Right lobe of liver (tissue), 6 donors: ENCODE measurements at regions not wholly inside any gene's neighbourhood (a gene's known extent, or its start where the extent isn't known, plus 50 kb on each side); places are given as distances from the start of the nearest gene placed in this dataset.

Experiments used
- ATAC-seq, 4 donors: fragments of 200-7000 bp; cut with Tn5 transposase; one replicate each; pipeline ENCODE4 v1.9.1; 2020; ENCODE audit warnings: mild to moderate bottlenecking in 4 of 4, moderate library complexity in 4 of 4
- DNase-seq, 3 donors: peaks; one replicate each; pipeline ENCODE4 v3.0.0-alpha.2; 2020
- H3K27ac ChIP-seq, 3 donors: fragments of 200-600 bp; one replicate each; pipeline ENCODE4 v1.8.0; 2022
- H3K27me3 ChIP-seq, 2 donors: fragments of 200-600 bp; one replicate each; pipeline ENCODE4 v1.8.0; 2022
- H3K36me3 ChIP-seq, 4 donors: fragments of 200-600 bp; sonication (generic) in 1 of 4; one replicate each; pipeline versions ENCODE4 v1.5.1 to v1.8.0; 2017 to 2022; ENCODE audit warnings: control low read depth in 1 of 4
- H3K4me1 ChIP-seq, 4 donors: fragments of 200-600 bp; sonication (generic) in 1 of 4; one replicate each; pipeline versions ENCODE4 v1.5.1 to v1.8.0; 2017 to 2022; ENCODE audit warnings: control low read depth in 1 of 4
- H3K4me3 ChIP-seq, 3 donors: fragments of 200-600 bp; one replicate each; pipeline ENCODE4 v1.8.0; 2022
- H3K9me3 ChIP-seq, 4 donors: fragments of 200-600 bp; sonication (generic) in 1 of 4; one replicate each; pipeline versions ENCODE4 v1.5.1 to v1.8.0; 2017 to 2022; ENCODE audit warnings: control low read depth in 1 of 4
- POLR2A ChIP-seq: fragments of 450-650 bp; IDR thresholded peaks from one replicate; pipeline ENCODE4 v1.6.1; 2017; ENCODE audit warnings: antibody characterized with exemption, mild to moderate bottlenecking
- WGBS: methylation state at CpG from one replicate; pipeline ENCODE4 v1.1.6; 2018; ENCODE audit warnings: low coverage, low lambda C conversion rate; ENCODE audit not compliant: insufficient coverage; ENCODE audit errors: missing lambda C conversion rate; 5-methylcytosine and 5-hydroxymethylcytosine counted together
- intact Hi-C, 2 donors: fragments of 100-400 bp; cut with DNase I; formaldehyde crosslinking; loops; one replicate each; pipeline versions ENCODE4 v1.11.2 to v1.14.1; 2022
- TF ChIP-seq, protein P1 (sequence below), 4 donors: fragments of 200-600 bp in 3 of 4; fragments of 450-650 bp in 1 of 4; IDR thresholded peaks; one replicate each; pipeline versions ENCODE4 v1.5.1 to v1.8.0; 2016 to 2022; ENCODE audit warnings: antibody characterized with exemption in 4 of 4, mild to moderate bottlenecking in 2 of 4
- donor health status: DM: no; HTN: yes; CAD: no.
- donor health status: DM: no; HTN: no; CAD: no.
- donor health status: DM: no; HTN: no; CAD: no.
- donor health status: DM: no; HTN: yes; CAD: no.
- donor health status: DM: no; HTN: yes; CAD: no.

DNA sequence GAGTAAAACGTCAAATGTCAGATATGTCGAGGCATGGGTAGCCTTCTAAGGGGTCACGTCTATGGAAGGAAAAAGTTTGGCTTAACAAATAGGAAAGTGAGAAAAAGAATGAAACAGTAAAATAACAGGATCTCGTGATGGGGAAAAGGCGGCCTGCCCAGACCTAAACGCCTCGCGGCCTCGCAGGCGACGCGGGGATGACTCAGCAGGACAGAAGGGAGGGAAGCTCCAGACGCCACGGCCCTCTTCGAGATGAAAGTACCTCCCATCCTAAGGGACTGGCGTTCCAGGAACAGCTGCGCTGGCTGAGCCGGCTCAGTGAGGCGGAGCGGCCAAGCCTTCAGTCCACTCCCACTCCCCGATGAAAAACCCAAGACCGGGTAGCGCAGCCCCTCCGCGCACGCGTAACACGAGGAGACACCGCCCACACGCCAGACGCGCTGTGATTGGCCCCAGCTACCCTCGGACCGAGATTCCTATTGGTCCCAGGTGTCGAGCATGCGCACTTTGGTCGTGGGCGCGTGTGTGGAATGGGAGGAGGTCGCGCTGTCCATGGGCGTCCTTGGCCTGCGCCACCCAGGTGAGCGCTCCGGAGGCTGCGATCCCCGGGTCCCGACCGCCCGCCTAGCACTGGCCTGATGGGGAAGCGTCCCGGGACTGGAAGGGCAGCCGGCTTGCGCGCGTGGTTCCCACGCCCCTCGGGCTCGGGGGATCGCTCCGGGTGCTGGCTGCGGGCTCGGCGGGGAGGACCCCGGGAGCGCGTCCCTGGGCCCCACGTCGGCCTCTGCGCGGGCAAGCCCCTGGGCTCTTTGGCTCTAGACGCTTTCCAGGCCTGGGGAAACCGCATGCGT, 588.5 kb downstream of the MTRR start:
- Histone ChIP-seq H3K4me1 (peaks cover 0 to 13% (median 2%) of the 10 kb centered on the region in 4 donors), H3K36me3 (peaks cover 0 to 7% (median 2%) of the 10 kb centered on the region in 4 donors), H3K4me3 (peak overlapping the region; percentile 74 to 91 (median 87)), H3K27ac (peak overlapping the region; percentile 49 to 70 (median 55)), H3K27me3 (no peaks in the 10 kb centered on the region), H3K9me3 (no peaks in the 10 kb centered on the region)
- peak; percentile 48 for TF ChIP-seq POLR2A
- TF ChIP-seq, protein P1, sequence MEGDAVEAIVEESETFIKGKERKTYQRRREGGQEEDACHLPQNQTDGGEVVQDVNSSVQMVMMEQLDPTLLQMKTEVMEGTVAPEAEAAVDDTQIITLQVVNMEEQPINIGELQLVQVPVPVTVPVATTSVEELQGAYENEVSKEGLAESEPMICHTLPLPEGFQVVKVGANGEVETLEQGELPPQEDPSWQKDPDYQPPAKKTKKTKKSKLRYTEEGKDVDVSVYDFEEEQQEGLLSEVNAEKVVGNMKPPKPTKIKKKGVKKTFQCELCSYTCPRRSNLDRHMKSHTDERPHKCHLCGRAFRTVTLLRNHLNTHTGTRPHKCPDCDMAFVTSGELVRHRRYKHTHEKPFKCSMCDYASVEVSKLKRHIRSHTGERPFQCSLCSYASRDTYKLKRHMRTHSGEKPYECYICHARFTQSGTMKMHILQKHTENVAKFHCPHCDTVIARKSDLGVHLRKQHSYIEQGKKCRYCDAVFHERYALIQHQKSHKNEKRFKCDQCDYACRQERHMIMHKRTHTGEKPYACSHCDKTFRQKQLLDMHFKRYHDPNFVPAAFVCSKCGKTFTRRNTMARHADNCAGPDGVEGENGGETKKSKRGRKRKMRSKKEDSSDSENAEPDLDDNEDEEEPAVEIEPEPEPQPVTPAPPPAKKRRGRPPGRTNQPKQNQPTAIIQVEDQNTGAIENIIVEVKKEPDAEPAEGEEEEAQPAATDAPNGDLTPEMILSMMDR (IDR thresholded peaks at IDR 0.05), result no peak
- intact Hi-C loops, result no loop called here
- DNase-seq (peak; percentile 93 to 95 (median 94)), ATAC-seq (peak; percentile 98 to 99 (median 98))
- WGBS, result 46% methylated on average over 37 of the region's 74 CpGs

DNA sequence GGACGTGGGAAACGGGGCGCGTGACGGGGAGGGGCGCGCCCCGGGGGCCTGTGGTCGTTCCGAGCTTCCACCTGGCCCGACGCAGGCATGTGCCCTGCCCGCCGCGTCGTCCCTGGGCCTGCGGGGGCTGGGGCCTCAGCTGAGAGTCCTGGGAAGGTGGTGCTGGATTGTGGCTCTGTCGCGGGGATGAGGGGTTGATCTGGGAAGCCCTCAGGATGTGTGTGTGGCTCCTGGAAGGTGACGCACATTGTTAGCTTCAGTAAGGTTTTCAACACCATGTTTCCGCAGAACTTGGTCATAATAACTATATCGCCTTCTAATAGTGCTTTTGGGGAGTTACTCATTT, 589.1 kb downstream of the MTRR start:
- H3K27me3 ChIP-seq, result no peaks in the 10 kb centered on the region
- no peaks in the 10 kb centered on the region for H3K9me3 ChIP-seq
- ATAC-seq (peak; percentile 20 to 26 (median 24)), DNase-seq (no peak)
- peaks cover 0 to 7% (median 2%) of the 10 kb centered on the region in 4 donors for H3K36me3 ChIP-seq
- WGBS, result 74% methylated on average over 3 of the region's 22 CpGs
- H3K4me1 ChIP-seq, result peaks cover 0 to 13% (median 2%) of the 10 kb centered on the region in 4 donors
- intact Hi-C loops, result no loop called here
- H3K4me3 ChIP-seq, result peak overlapping the region; percentile 74 to 91 (median 87)
- no peak for TF ChIP-seq POLR2A
- TF ChIP-seq, protein P1 (IDR thresholded peaks at IDR 0.05), result no peak
- H3K27ac ChIP-seq, result peak overlapping the region; percentile 19 to 70 (median 55)

DNA sequence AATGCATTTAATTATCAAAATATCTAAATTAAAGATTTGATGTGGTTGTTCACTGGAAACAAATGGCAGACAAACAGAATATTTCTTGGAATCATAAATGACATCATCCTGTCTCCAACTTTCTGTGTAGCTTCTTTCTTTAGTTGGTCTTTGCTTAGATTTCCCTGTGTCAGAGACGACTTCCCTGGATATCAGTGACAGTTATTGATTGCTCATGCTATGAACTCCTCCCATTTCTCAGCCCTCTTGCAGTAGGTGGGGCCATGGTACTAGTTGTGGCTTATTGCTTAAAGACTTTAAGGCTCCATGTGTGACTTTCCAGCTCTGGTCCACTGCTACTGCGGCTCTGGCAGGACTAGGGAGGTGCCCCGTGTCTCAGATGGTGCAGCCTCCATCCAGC, 592.6 kb downstream of the MTRR start:
- H3K4me1 ChIP-seq, result peaks cover 0 to 12% (median 2%) of the 10 kb centered on the region in 4 donors
- 13% methylated on average over 1 of the region's 3 CpGs for WGBS
- DNase-seq, result no peak
- ATAC-seq, result no peak
- peaks cover 0 to 7% (median 2%) of the 10 kb centered on the region in 4 donors for H3K36me3 ChIP-seq
- no peak for TF ChIP-seq POLR2A
- TF ChIP-seq, protein P1 (IDR thresholded peaks at IDR 0.05), result no peak
- H3K27me3 ChIP-seq, result no peaks in the 10 kb centered on the region
- no peaks in the 10 kb centered on the region for H3K9me3 ChIP-seq
- intact Hi-C loops, result no loop called here
- H3K4me3 ChIP-seq, result no peak overlapping the region
- no peak overlapping the region for H3K27ac ChIP-seq

DNA sequence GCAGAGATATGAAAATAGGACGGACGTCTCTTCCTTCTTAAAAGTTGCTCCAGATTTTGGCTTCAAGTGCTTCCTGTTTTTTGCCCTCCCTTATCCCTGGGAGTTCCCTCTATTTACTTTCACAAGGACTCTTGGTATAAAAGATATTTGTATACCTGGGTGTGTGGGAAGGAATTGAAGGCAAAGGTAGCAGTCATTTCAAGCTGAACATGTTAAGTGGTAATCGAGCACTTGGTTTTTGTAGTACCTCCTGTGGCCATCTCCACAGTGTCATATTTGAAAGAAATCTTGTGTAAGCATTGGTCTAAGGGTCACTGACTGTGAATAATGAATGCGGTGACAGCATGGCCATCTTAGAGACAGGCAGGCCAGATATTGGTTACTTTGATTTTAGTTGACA, 593.6 kb downstream of the MTRR start:
- TF ChIP-seq, protein P1 (IDR thresholded peaks at IDR 0.05), result no peak
- no peak for TF ChIP-seq POLR2A
- no peak for ATAC-seq
- Histone ChIP-seq H3K27ac (no peak overlapping the region), H3K9me3 (no peaks in the 10 kb centered on the region), H3K27me3 (no peaks in the 10 kb centered on the region), H3K4me3 (no peak overlapping the region), H3K4me1 (peaks cover 0 to 8% (median 0%) of the 10 kb centered on the region in 4 donors), H3K36me3 (peaks cover 0 to 7% (median 2%) of the 10 kb centered on the region in 4 donors)
- DNase-seq, result no peak
- intact Hi-C loops, result no loop called here
- 42% methylated on average over 4 of the region's 4 CpGs for WGBS
